NCI-H345 treated with DMSO at 0.1 percent for 48 hours (cell line): ENCODE measurements at regions not wholly inside any gene's neighbourhood (a gene's known extent, or its start where the extent isn't known, plus 50 kb on each side); places are given as distances from the start of the nearest gene placed in this dataset.
A peak's percentile ranks its signal among the peaks of the same experiment; 100 is the strongest.

Source experiments
- DNase-seq: peaks from one replicate; lab custom pipeline; 2025; ENCODE audit not compliant: unreplicated experiment; lab: John Stamatoyannopoulos, UW

DNA sequence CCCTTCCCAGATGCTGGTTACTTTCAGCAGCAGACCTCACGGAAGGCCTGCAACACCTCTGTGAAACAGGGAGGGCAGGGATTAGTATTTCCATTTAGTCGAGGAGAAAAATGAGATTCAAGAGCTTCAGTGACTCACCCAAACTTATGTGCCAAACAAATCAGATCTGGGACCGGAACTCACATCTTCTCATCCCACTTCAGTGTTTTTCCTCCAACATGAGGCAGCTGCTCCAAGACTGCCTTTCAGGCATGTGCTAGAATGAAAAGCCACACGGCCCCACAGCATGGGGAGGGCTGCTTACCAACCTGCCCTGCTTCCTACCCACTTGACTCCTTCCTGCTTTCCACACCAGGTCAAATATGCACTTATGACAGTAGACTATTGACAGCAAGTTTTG, 129.4 kb upstream of the SLC24A5 start:
- DNase-seq: no peak

DNA sequence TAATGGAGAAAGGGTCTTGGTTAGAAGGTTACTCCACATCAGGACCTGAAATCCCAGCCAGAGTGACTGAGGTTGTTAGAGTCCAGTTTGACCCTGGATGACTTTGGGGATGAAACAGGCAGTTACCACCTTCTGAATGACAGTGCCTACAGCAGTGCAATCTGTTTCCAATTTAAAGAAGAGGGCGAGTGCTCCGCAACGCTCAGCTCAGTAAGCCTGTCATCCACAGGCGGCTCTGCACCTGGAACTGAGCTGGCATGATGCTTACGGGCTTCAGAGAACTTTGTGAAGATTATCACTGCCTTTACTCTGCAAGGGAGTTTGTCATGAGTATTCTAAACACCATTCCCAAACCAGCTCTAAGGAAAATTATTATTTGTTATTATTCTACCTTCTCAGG, 127.7 kb upstream of the SLC24A5 start:
- DNase-seq: no peak

- no peak for DNase-seq
Measured at GRCh38 chr15:47997195-47998080, 123.4 kb upstream of the SLC24A5 start.

- no peak for DNase-seq
Measured at GRCh38 chr15:47998619-47999019, 122.2 kb upstream of the SLC24A5 start.

GRCh38 chr15:48001393-48002039, 119.3 kb upstream of the SLC24A5 start:
- DNase-seq: no peak

- no peak for DNase-seq
Measured at GRCh38 chr15:48002767-48003166, 118.0 kb upstream of the SLC24A5 start.

GRCh38 chr15:48003441-48003840, 117.3 kb upstream of the SLC24A5 start:
- no peak for DNase-seq

GRCh38 chr15:48005077-48005476, 115.7 kb upstream of the SLC24A5 start:
- no peak for DNase-seq

GRCh38 chr15:48006031-48006511, 114.7 kb upstream of the SLC24A5 start:
- DNase-seq: no peak

GRCh38 chr15:48010316-48010715, 110.5 kb upstream of the SLC24A5 start:
- DNase-seq: no peak

DNA sequence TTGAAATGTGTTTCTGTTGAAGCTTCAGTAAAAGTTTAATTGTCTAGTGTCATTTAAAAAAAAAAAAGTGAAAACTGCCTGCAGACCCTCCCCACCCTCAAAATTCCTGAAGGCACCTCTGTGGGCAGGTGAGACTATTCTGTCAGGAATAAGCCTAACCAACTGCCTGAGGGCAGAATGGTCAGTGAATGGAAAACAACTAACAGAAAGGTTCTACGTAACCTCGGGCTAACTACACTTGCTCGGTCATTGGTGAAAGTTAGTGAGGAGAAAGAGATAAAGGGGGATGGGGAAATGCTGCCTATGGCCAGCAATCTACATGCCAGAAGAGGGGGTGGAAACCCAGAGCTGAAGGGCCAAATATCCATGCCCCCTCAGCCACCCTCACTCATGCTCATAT, 108.6 kb upstream of the SLC24A5 start:
- DNase-seq: no peak

GRCh38 chr15:48016865-48017264, 103.9 kb upstream of the SLC24A5 start:
- no peak for DNase-seq

DNA sequence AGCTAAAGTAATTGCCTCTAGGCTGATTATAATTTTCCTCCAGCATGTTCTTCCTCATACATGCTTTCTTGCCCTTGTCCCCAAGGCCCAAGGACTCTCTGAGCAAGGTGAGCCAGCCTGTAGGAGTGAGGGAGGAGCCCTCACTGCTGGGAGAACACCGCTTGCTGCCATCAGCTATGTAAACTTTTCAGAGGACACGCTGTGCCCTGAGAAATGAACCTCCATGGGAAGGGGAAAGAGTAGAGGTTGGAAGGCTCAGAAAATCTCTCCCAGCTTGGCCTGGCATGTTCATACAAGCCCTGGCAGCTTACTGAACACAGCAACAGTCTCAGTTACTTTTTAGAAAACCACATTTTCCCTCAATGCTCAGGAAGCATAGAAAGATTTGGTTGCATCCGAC, 103.0 kb upstream of the SLC24A5 start:
- DNase-seq: no peak

- no peak for DNase-seq
Measured at GRCh38 chr15:48020166-48020565, 100.6 kb upstream of the SLC24A5 start.

DNA sequence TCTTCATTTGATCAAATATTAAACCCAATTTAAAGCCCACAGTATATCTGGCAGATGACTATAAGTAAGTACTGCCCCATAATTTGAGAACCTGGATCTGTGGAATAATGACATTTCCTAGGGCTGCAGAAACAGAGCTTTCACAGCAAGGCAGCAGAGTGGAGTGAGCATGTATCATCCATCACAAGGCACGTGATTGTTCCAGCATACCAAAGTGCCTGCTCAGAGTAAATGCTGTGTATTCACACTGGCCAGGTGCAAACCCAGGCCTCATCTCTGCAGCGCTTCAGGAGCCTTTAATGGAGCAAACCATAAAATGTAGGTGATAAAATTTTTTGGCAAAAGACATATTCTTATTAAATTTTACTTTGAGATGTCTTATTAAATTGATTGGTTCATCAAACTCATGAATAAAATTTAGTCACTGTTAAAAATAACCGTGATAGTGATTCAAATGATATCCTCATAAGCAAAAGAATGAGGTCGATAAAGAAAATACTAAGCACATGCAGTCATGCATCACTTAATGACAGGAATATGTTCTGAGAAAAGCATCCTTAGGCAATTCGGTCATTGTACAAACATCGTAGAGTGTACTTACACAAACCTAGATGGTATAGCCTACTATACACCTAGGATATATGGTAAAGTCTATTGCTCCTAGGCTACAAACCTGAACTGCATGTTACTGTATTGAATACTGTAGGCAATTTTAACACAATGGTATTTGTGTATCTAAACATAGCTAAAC, 99.3 kb upstream of the SLC24A5 start:
- peak; percentile 90 for DNase-seq

DNA sequence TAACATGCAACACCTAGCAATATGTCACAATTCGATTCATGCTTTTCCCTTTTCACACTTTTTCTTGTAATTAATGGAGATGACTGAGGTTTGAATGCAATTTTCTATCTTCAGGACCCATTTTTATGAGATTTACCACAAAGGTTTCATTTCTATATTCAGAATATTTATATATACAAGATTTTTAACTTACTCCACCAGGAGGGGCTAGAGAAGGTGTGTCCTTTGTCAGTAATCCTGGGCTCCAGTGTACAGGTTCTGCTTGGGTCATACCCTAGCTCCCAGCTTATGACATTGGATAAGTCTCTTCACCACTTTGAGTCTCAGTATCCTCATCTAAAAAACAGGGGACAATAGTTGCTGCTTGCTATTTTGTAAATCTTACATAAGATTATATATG, 95.7 kb upstream of the SLC24A5 start:
- DNase-seq: no peak

- DNase-seq: no peak
Measured at GRCh38 chr15:48028712-48029111, 92.1 kb upstream of the SLC24A5 start.

GRCh38 chr15:48029642-48030041, 91.1 kb upstream of the SLC24A5 start:
- DNase-seq: no peak

DNA sequence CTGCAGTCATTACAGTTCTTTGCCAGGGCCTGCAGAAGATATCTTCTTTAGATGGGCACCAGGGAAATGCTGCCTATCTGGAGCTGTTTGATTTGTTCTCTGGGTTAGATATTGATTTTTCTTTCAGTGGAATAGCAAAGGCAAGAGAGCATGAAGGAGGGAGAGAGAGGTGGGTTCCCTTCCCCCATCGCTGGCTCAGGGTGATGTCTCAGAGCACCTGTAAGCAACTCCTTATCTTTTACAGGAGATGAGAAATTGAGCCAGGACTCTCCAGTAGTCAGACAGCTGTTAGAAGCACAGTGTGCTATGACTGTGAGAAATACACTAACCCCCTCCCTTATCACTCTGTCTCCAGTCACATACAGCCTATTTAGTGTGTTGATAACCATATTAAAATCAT, 89.3 kb upstream of the SLC24A5 start:
- peak; percentile 26 for DNase-seq

DNA sequence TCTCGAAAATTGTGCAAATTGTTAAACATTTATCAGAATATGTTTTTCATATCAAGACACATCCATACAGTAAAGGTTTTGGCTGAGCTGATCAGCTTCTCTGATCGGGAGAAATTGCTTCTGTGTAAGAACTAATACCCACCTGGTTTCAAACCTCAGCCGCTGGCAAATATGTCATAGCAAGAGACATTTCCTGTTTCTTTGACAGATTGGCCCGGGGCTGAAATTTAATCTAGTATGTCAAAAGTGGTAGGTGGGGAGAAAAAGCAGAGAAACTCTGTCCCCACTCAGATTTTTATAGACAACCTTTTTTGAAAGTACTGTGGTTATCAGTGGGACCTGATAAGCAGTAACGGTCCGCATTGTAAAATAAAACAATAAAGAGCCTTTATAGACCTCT, 88.8 kb upstream of the SLC24A5 start:
- DNase-seq: no peak

DNA sequence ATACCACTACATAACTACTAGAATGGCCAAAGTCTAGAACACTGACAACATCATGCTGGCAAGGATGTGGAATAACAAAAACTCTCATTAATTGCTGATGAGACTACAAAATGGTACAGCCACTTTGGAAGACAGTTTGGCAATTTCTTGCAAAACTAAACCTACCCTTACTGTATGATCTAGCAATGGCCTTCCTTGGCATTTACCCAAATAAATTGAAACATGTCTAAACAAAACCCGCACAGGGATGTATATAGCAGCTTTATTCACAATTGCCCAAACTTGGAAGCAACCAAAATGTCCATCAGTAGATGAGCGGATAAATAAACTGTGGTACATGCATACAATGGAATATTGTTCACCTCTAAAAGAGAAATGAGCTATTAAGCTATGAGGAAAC, 87.9 kb upstream of the SLC24A5 start:
- DNase-seq: no peak

DNA sequence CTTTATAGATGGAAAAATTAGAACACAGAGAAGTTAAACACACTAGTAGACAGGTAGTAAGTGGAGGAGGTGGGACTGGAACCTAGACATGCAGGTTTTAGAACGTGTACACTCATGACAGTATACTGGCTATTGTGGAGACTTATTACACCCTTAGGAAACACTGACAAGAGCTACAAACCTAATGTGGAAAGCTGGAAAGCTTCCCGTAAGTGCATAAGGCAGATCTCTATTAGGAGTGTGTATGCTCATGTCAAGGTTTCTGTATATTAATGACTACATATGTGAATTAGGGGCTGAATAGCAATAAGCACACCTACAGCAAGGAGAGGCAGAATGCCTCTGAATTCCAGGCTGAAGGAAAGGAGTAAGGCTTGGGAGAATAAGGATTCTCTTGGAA, 82.6 kb upstream of the SLC24A5 start:
- DNase-seq: no peak
